ENCODE measurements at regions not wholly inside any gene's neighbourhood (a gene's known extent, or its start where the extent isn't known, plus 50 kb on each side); places are given as distances from the start of the nearest gene placed in this dataset.

DNA sequence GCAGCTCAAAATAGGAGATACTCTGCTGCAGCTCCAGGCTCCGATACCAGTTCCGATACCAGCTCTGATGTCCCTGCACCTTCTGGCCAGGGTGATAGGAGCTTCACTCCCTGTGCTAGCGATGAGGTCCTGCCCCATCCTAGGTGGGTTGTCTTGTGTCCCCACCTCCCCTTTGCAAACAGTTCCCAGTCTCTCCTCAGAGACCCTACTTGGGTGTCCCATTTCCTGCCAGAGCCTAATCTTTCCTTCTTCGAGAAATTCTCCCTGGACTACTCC lies 62.7 kb upstream of the NANOS1 start:
- H2BK12ac ChIP-seq (ENCODE audit: low read depth, low read length), result no peak overlapping the region
- H2AK5ac ChIP-seq (ENCODE audit: low read depth, low read length), result no peak overlapping the region
- no peak overlapping the region for H3K4ac ChIP-seq (replicated peaks; ENCODE audit: insufficient read length, low read depth, low read length)
- H3K9ac ChIP-seq (replicated peaks in 1 of 4; ENCODE audit: extremely low read depth in 1 of 4, low read depth in 3 of 4, low read length in 3 of 4), result no peak overlapping the region
- no peaks in the 10 kb centered on the region for H3K23me2 ChIP-seq (ENCODE audit: low read depth, low read length)
- ChIA-PET CTCF (ENCODE audit: partially characterized antibody) (interaction anchor here (0.6 kb wide), 1 partner anchor 34 kb away, joined by 4 read pairs; no protein-coding TSS in a partner anchor), POLR2A (ENCODE audit: partially characterized antibody) (no interaction called here)
- no peak overlapping the region for H4K91ac ChIP-seq (replicated peaks; ENCODE audit: insufficient read length, low read length)
- no peak overlapping the region for H3K56ac ChIP-seq (replicated peaks; ENCODE audit: insufficient read length, low read depth, low read length)
- no peak overlapping the region for H4K8ac ChIP-seq (ENCODE audit: extremely low read depth, insufficient read depth, low read length)
- no peak overlapping the region for H2BK20ac ChIP-seq (ENCODE audit: low read length)
- H3K4me2 ChIP-seq (ENCODE audit: insufficient read depth in 1 of 2, low read depth in 2 of 2, low read length in 2 of 2), result no peak overlapping the region
- H3K79me1 ChIP-seq (ENCODE audit: low read depth, low read length), result no peaks in the 10 kb centered on the region
- no peak overlapping the region for H2BK15ac ChIP-seq (ENCODE audit: low read length)
- no peaks in the 10 kb centered on the region for H3K4me1 ChIP-seq (replicated peaks in 1 of 4; ENCODE audit: control insufficient read depth in 3 of 4, insufficient read depth in 4 of 4, low read length in 3 of 4)
- DNase-seq (ENCODE audit: low read depth in 1 of 2, low spot score in 2 of 2) (no peak), FAIRE-seq (no peak)
- H3K36me3 ChIP-seq (ENCODE audit: control insufficient read depth in 2 of 4, insufficient read depth in 4 of 4, low read length in 3 of 4), result no peaks in the 10 kb centered on the region
- 98% methylated on average over 4 of the region's 4 CpGs; no CpG with 5 or more reads in 1 of the 2 experiments for WGBS, 2 experiments (ENCODE audit: extremely low coverage in 1 of 2, insufficient coverage in 1 of 2, insufficient read length in 1 of 2, insufficient replicate concordance in 2 of 2, low coverage in 1 of 2, low lambda C conversion rate in 2 of 2, missing lambda C conversion rate in 1 of 2)
- no peak overlapping the region for H3K23ac ChIP-seq (ENCODE audit: insufficient read length)
- no peak overlapping the region for H3K4me3 ChIP-seq (ENCODE audit: extremely low read depth in 1 of 4, insufficient read depth in 2 of 4, low read depth in 3 of 4, low read length in 4 of 4)
- H3K14ac ChIP-seq (ENCODE audit: insufficient read length), result no peak overlapping the region
- H4K20me1 ChIP-seq (replicated peaks in 1 of 2; ENCODE audit: control insufficient read depth in 1 of 2, insufficient read depth in 2 of 2, low read length in 2 of 2), result no peaks in the 10 kb centered on the region
- H3K79me2 ChIP-seq (ENCODE audit: control insufficient read depth in 1 of 2, insufficient read depth in 2 of 2, low read length in 2 of 2), result no peaks in the 10 kb centered on the region
- H2BK5ac ChIP-seq (ENCODE audit: low read depth, low read length), result no peak overlapping the region; the same call in 1 of the 2 replicates
- no peak overlapping the region for H2BK120ac ChIP-seq (replicated peaks; ENCODE audit: low read depth, low read length)
- no peak overlapping the region for H4K5ac ChIP-seq (ENCODE audit: insufficient read length, low read depth, low read length)
- no peak overlapping the region for H3K18ac ChIP-seq (ENCODE audit: extremely low read depth, low read length)
- H3K27ac ChIP-seq (ENCODE audit: low read depth, low read length), result no peak overlapping the region
- no peaks in the 10 kb centered on the region for H3K27me3 ChIP-seq (replicated peaks in 1 of 4; ENCODE audit: control insufficient read depth in 3 of 4, extremely low read depth in 1 of 4, insufficient read depth in 3 of 4, low read length in 3 of 4)
- H3K9me3 ChIP-seq (ENCODE audit: insufficient read depth in 2 of 2, low read depth in 1 of 2, low read length in 1 of 2), result no peaks in the 10 kb centered on the region
- no peak overlapping the region for H2AFZ ChIP-seq (ENCODE audit: low read length)
- TF ChIP-seq RBBP5 (IDR thresholded peaks at IDR 0.05; ENCODE audit: borderline replicate concordance, low read depth, low read length) (no peak), SP4 (IDR thresholded peaks at IDR 0.05; ENCODE audit: low read length) (no peak), SIRT6 (IDR thresholded peaks at IDR 0.05; ENCODE audit: low read length) (no peak), SUZ12 (IDR thresholded peaks at IDR 0.05; ENCODE audit: low read length) (no peak), BCL11A (IDR thresholded peaks at IDR 0.05; ENCODE audit: low read depth in 2 of 2, low read length in 2 of 2) (no peak), KDM5A (IDR thresholded peaks at IDR 0.05; ENCODE audit: low read length) (no peak), NRF1 (IDR thresholded peaks at IDR 0.05; ENCODE audit: low read depth, low read length) (no peak), POLR2A (IDR thresholded peaks at IDR 0.05; ENCODE audit: control extremely low read depth in 1 of 2, low read depth in 2 of 2, low read length in 2 of 2) (no peak), MAX (IDR thresholded peaks at IDR 0.05) (no peak), ATF2 (IDR thresholded peaks at IDR 0.05; ENCODE audit: low read length) (no peak), RAD21 (IDR thresholded peaks at IDR 0.05 in 1 of 2, conservative IDR thresholded peaks at IDR 0.05 in 1 of 2; ENCODE audit: low read depth in 2 of 2, low read length in 2 of 2) (no peak), GABPA (IDR thresholded peaks at IDR 0.05; ENCODE audit: borderline replicate concordance, insufficient read depth, low read length) (no peak)
- TF ChIP-seq, protein P1, sequence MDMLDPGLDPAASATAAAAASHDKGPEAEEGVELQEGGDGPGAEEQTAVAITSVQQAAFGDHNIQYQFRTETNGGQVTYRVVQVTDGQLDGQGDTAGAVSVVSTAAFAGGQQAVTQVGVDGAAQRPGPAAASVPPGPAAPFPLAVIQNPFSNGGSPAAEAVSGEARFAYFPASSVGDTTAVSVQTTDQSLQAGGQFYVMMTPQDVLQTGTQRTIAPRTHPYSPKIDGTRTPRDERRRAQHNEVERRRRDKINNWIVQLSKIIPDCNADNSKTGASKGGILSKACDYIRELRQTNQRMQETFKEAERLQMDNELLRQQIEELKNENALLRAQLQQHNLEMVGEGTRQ (IDR thresholded peaks at IDR 0.05; ENCODE audit: low read length), result no peak

All from H1 (cell line).